Astrocyte of the spinal cord (primary cell): ENCODE measurements at regions not wholly inside any gene's neighbourhood (a gene's known extent, or its start where the extent isn't known, plus 50 kb on each side); places are given as distances from the start of the nearest gene placed in this dataset.

Experiments
- DNase-seq: peaks from one replicate; pipeline ENCODE4 v3.0.0; 2011; ENCODE audit warnings: low read depth, low spot score
- H3K4me3 ChIP-seq: 2 replicates; pipeline ENCODE4 v1.5.1; 2011; ENCODE audit warnings: low read depth, mild to moderate bottlenecking, low read length, moderate library complexity
- CTCF ChIP-seq: IDR thresholded peaks from 2 replicates; pipeline ENCODE4 v1.5.1; 2012; ENCODE audit warnings: low read depth, mild to moderate bottlenecking, low read length, inconsistent platforms
- in situ Hi-C: cut with HindIII; loops from 2 replicates; pipeline ENCODE4 v1.10.0; 2017; ENCODE audit warnings: low sequenced_read_pairs

DNA sequence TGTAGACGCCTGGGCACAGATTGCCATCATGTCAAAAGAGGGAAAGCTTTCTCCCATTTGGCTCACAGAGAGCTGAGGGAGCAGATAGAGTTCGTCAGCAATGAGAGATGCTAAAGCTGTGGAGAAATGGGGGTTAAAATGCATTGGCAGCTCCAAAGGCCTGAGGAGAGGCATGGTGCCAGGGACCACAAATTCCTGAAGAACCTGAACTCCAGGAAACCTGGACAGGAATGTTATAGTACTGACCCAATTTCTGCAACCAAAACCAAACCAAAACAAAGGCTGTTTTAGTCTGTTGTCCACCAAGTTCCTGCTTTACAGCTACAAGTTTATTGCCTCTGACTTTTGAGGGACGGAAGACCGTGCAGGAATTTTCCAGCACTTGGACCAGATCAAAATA lies 575.7 kb downstream of the REEP3 start:
- TF ChIP-seq CTCF, result no peak
- no peak overlapping the region for H3K4me3 ChIP-seq
- DNase-seq, result no peak
- in situ Hi-C loops, result no loop called here

- no peak for DNase-seq
- H3K4me3 ChIP-seq, result no peak overlapping the region
- TF ChIP-seq CTCF, result no peak
- in situ Hi-C loops, result no loop called here
Measured at GRCh38 chr10:64097391-64098122, 576.4 kb downstream of the REEP3 start.

DNA sequence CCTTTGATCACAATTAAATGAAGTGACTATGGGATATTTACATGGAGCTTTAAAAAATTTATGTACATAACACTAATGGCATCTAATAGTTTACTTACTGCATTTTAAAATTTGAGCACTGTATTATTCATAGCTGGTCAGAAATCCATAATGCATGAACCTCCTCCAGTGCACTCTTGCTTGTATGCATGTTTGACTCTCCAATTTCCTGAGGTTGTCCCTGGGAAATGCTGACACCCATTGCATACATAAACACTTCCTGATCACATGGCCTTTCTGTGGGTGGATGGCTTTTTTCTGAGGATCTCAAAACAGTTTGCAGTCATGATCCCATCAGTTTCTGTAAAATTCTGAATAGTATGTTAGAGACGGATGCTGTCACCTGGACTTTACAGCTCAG lies 577.8 kb downstream of the REEP3 start:
- DNase-seq, result no peak
- no peak overlapping the region for H3K4me3 ChIP-seq
- TF ChIP-seq CTCF, result no peak
- in situ Hi-C loops, result no loop called here

- no peak overlapping the region for H3K4me3 ChIP-seq
- in situ Hi-C loops, result no loop called here
- DNase-seq, result no peak
- TF ChIP-seq CTCF, result no peak
Measured at GRCh38 chr10:64101606-64102263, 580.5 kb downstream of the REEP3 start.

GRCh38 chr10:64102264-64102633 lies 581.0 kb downstream of the REEP3 start:
- no peak overlapping the region for H3K4me3 ChIP-seq
- no peak for DNase-seq
- in situ Hi-C loops, result no loop called here
- TF ChIP-seq CTCF, result no peak

DNA sequence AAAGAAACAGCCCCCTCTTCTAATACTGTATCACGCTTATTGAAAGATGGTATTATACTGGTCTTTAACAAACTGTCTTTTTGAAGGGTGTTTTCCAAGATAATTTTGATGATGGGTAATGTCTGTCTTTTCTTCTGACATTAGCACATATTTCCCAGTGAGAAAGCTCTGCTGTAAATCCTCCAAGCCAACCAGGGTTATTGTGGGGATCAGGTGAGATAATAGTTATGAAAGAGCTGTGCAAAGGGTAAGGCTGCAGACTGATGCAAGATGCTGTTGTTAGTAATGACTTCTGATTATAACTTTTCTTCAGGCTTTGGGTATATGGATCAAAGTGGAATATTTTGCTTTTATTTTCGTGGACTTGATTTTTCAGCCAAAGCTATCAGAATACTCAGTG lies 581.7 kb downstream of the REEP3 start:
- TF ChIP-seq CTCF, result no peak
- H3K4me3 ChIP-seq, result no peak overlapping the region
- in situ Hi-C loops, result no loop called here
- no peak for DNase-seq
